ENCODE measurements at regions not wholly inside any gene's neighbourhood (a gene's known extent, or its start where the extent isn't known, plus 50 kb on each side); places are given as distances from the start of the nearest gene placed in this dataset.

GRCh38 chr9:95741631-95742030 lies 133.9 kb upstream of the ERCC6L2 start:
- Histone ChIP-seq H2BK15ac (ENCODE audit: low read depth, low read length) (no peak overlapping the region), H4K5ac (ENCODE audit: low read depth, low read length) (no peak overlapping the region), H3K9me1 (ENCODE audit: insufficient read depth, low read length) (no peaks in the 10 kb centered on the region), H3K4ac (ENCODE audit: low read depth, low read length) (no peak overlapping the region), H2BK5ac (ENCODE audit: low read depth, low read length, poor library complexity, severe bottlenecking) (no peak overlapping the region), H3K4me2 (ENCODE audit: low read depth, low read length) (no peak overlapping the region), H4K91ac (ENCODE audit: insufficient read depth, low read depth, low read length) (no peak overlapping the region), H2AK5ac (ENCODE audit: low read depth, low read length) (no peak overlapping the region), H3K4me1 (ENCODE audit: control insufficient read depth, insufficient read depth, low read length) (peaks cover 4% of the 10 kb centered on the region; the same call in 1 of the 2 replicates), H3K79me1 (ENCODE audit: low read depth in 1 of 2, low read length in 2 of 2) (no peaks in the 10 kb centered on the region), H3K18ac (ENCODE audit: low read depth, low read length) (no peak overlapping the region), H3K23ac (ENCODE audit: low read depth, low read length) (no peak overlapping the region), H3K4me3 (ENCODE audit: insufficient read depth, low read depth, low read length) (no peak overlapping the region), H3K9me3 (ENCODE audit: control insufficient read depth, insufficient read depth, low read length) (no peaks in the 10 kb centered on the region), H3K9ac (ENCODE audit: low read depth, low read length) (no peak overlapping the region), H3K36me3 (ENCODE audit: control insufficient read depth, insufficient read depth, low read length) (no peaks in the 10 kb centered on the region), H4K8ac (ENCODE audit: low read depth in 2 of 2, low read length in 2 of 2) (no peak overlapping the region), H3K27ac (ENCODE audit: insufficient read depth, low read length) (no peak overlapping the region), H2AK9ac (replicated peaks; ENCODE audit: low read depth, low read length, poor library complexity) (no peak overlapping the region), H2AFZ (replicated peaks; ENCODE audit: low read length, poor library complexity) (no peak overlapping the region), H3K27me3 (ENCODE audit: control insufficient read depth, insufficient read depth, low read length) (peaks cover 5% of the 10 kb centered on the region), H3K56ac (ENCODE audit: extremely low read depth, insufficient read depth, low read length) (no peak overlapping the region), H2BK20ac (ENCODE audit: low read depth, low read length) (no peak overlapping the region), H3K14ac (replicated peaks; ENCODE audit: low read depth, low read length) (no peak overlapping the region), H2BK120ac (ENCODE audit: low read depth, low read length) (no peak overlapping the region), H4K20me1 (ENCODE audit: insufficient read depth, low read length) (no peaks in the 10 kb centered on the region)
- ChIA-PET CTCF (no interaction called here), POLR2A (ENCODE audit: unreplicated experiment) (no interaction called here)
- no peak; the same call in 1 of the 2 replicates for ATAC-seq (ENCODE audit: low read depth)
- dilution Hi-C loops (cut with HindIII; ENCODE audit: low sequenced_read_pairs, unreplicated experiment): no loop called here
- DNase-seq: no peak
- in situ Hi-C loops (cut with MboI; ENCODE audit: low sequenced_read_pairs): loop anchor here (25.0 kb wide), 1 partner anchor 471 kb away; no protein-coding TSS in a partner anchor
- no TSS peak for BruUV-seq (replicated peaks)
- TF ChIP-seq NFE2L2 (IDR thresholded peaks at IDR 0.05; ENCODE audit: low read depth, low read length) (no peak), ELK1 (IDR thresholded peaks at IDR 0.05; ENCODE audit: borderline replicate concordance, low read depth, low read length) (no peak), BHLHE40 (IDR thresholded peaks at IDR 0.05; ENCODE audit: low read depth, low read length) (no peak), FOS (IDR thresholded peaks at IDR 0.05; ENCODE audit: low read depth, low read length) (no peak), SMC3 (IDR thresholded peaks at IDR 0.05; ENCODE audit: low read depth, low read length) (no peak), CTCF (conservative IDR thresholded peaks at IDR 0.05; ENCODE audit: low read depth, low read length) (no peak), RFX5 (IDR thresholded peaks at IDR 0.05; ENCODE audit: low read depth, low read length) (no peak), CHD1 (IDR thresholded peaks at IDR 0.05; ENCODE audit: low read depth, low read length) (no peak), RCOR1 (IDR thresholded peaks at IDR 0.05; ENCODE audit: insufficient replicate concordance, low read length) (no peak)
- TF ChIP-seq, protein P1, sequence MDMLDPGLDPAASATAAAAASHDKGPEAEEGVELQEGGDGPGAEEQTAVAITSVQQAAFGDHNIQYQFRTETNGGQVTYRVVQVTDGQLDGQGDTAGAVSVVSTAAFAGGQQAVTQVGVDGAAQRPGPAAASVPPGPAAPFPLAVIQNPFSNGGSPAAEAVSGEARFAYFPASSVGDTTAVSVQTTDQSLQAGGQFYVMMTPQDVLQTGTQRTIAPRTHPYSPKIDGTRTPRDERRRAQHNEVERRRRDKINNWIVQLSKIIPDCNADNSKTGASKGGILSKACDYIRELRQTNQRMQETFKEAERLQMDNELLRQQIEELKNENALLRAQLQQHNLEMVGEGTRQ (IDR thresholded peaks at IDR 0.05; ENCODE audit: low read depth, low read length): no peak
- no CpG with 5 or more reads among the region's 2 CpGs for WGBS, 2 experiments (ENCODE audit: extremely low coverage in 2 of 2, insufficient read length in 1 of 2)
- intact Hi-C loops (cut with micrococcal nuclease): no loop called here
